ENCODE measurements at regions not wholly inside any gene's neighbourhood (a gene's known extent, or its start where the extent isn't known, plus 50 kb on each side); places are given as distances from the start of the nearest gene placed in this dataset.

DNA sequence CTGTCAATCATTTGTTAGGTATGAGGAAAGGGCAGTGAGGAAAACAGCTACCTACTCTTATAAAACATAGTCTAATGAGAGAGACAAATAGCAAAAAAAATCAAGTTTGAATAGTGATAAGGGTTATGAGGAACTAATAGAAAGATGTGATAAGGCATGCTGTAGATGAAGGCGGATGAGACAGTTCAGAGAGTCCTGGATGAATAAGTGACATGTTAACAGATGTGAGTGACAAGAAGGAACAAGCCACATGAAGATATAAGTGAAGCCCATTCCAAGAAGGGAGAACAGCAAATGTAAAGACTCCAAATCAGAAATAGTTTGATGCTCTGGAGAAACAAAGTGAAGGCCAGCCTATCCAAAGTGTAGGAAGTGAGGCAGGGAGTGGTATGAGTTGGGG, 154.1 kb upstream of the SYT10 start:
- no peak for TF ChIP-seq EZH2phosphoT487 (IDR thresholded peaks at IDR 0.05; ENCODE audit: low read length)
- TF ChIP-seq, protein P1, sequence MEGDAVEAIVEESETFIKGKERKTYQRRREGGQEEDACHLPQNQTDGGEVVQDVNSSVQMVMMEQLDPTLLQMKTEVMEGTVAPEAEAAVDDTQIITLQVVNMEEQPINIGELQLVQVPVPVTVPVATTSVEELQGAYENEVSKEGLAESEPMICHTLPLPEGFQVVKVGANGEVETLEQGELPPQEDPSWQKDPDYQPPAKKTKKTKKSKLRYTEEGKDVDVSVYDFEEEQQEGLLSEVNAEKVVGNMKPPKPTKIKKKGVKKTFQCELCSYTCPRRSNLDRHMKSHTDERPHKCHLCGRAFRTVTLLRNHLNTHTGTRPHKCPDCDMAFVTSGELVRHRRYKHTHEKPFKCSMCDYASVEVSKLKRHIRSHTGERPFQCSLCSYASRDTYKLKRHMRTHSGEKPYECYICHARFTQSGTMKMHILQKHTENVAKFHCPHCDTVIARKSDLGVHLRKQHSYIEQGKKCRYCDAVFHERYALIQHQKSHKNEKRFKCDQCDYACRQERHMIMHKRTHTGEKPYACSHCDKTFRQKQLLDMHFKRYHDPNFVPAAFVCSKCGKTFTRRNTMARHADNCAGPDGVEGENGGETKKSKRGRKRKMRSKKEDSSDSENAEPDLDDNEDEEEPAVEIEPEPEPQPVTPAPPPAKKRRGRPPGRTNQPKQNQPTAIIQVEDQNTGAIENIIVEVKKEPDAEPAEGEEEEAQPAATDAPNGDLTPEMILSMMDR (IDR thresholded peaks at IDR 0.05; ENCODE audit: low read length), result no peak
- no peak for TF ChIP-seq EZH2 (optimal IDR thresholded peaks at IDR 0.05; ENCODE audit: low read depth, low read length)
